ENCODE measurements at regions not wholly inside any gene's neighbourhood (a gene's known extent, or its start where the extent isn't known, plus 50 kb on each side); places are given as distances from the start of the nearest gene placed in this dataset.

- Histone ChIP-seq H3K9ac (ENCODE audit: low read depth, low read length) (no peak overlapping the region), H3K4me1 (ENCODE audit: insufficient read depth, low read length) (no peaks in the 10 kb centered on the region), H3K9me3 (ENCODE audit: control insufficient read depth, insufficient read depth, low read length) (peaks cover 9% of the 10 kb centered on the region; the same call in 1 of the 2 replicates), H3K36me3 (ENCODE audit: insufficient read depth, low read length) (no peaks in the 10 kb centered on the region)
Measured at GRCh38 chr7:106794276-106795083, 70.6 kb upstream of the PIK3CG start.

- no peaks in the 10 kb centered on the region for H3K36me3 ChIP-seq (ENCODE audit: insufficient read depth, low read length)
- no peak overlapping the region for H3K9ac ChIP-seq (ENCODE audit: low read depth, low read length)
- H3K4me1 ChIP-seq (ENCODE audit: insufficient read depth, low read length): no peaks in the 10 kb centered on the region
- H3K9me3 ChIP-seq (ENCODE audit: control insufficient read depth, insufficient read depth, low read length): peaks cover 9% of the 10 kb centered on the region; the same call in 1 of the 2 replicates
Measured at GRCh38 chr7:106795084-106795876, 69.8 kb upstream of the PIK3CG start.

- H3K9me3 ChIP-seq (ENCODE audit: control insufficient read depth, insufficient read depth, low read length): peaks cover 9% of the 10 kb centered on the region; the same call in 1 of the 2 replicates
- H3K4me1 ChIP-seq (ENCODE audit: insufficient read depth, low read length): no peaks in the 10 kb centered on the region
- H3K36me3 ChIP-seq (ENCODE audit: insufficient read depth, low read length): no peaks in the 10 kb centered on the region
- no peak overlapping the region for H3K9ac ChIP-seq (ENCODE audit: low read depth, low read length)
Measured at GRCh38 chr7:106795877-106796231, 69.2 kb upstream of the PIK3CG start.

- Histone ChIP-seq H3K36me3 (ENCODE audit: insufficient read depth, low read length) (no peaks in the 10 kb centered on the region), H3K9ac (ENCODE audit: low read depth, low read length) (no peak overlapping the region), H3K9me3 (ENCODE audit: control insufficient read depth, insufficient read depth, low read length) (peaks cover 9% of the 10 kb centered on the region), H3K4me1 (ENCODE audit: insufficient read depth, low read length) (no peaks in the 10 kb centered on the region)
Measured at GRCh38 chr7:106797937-106798336, 67.1 kb upstream of the PIK3CG start.

- Histone ChIP-seq H3K9ac (ENCODE audit: low read depth, low read length) (no peak overlapping the region), H3K36me3 (ENCODE audit: insufficient read depth, low read length) (no peaks in the 10 kb centered on the region), H3K4me1 (ENCODE audit: insufficient read depth, low read length) (no peaks in the 10 kb centered on the region), H3K9me3 (ENCODE audit: control insufficient read depth, insufficient read depth, low read length) (peaks cover 7% of the 10 kb centered on the region)
Measured at GRCh38 chr7:106802589-106802988, 62.5 kb upstream of the PIK3CG start.

- no peaks in the 10 kb centered on the region for H3K4me1 ChIP-seq (ENCODE audit: insufficient read depth, low read length)
- no peaks in the 10 kb centered on the region for H3K36me3 ChIP-seq (ENCODE audit: insufficient read depth, low read length)
- H3K9ac ChIP-seq (ENCODE audit: low read depth, low read length): no peak overlapping the region
- H3K9me3 ChIP-seq (ENCODE audit: control insufficient read depth, insufficient read depth, low read length): no peaks in the 10 kb centered on the region; the same call in 1 of the 2 replicates
Measured at GRCh38 chr7:106806556-106806955, 58.5 kb upstream of the PIK3CG start.

- Histone ChIP-seq H3K9ac (ENCODE audit: low read depth, low read length) (no peak overlapping the region), H3K9me3 (ENCODE audit: control insufficient read depth, insufficient read depth, low read length) (no peaks in the 10 kb centered on the region), H3K4me1 (ENCODE audit: insufficient read depth, low read length) (no peaks in the 10 kb centered on the region), H3K36me3 (ENCODE audit: insufficient read depth, low read length) (no peaks in the 10 kb centered on the region)
Measured at GRCh38 chr7:106807474-106807873, 57.6 kb upstream of the PIK3CG start.

- Histone ChIP-seq H3K9ac (ENCODE audit: low read depth, low read length) (no peak overlapping the region), H3K36me3 (ENCODE audit: insufficient read depth, low read length) (no peaks in the 10 kb centered on the region), H3K9me3 (ENCODE audit: control insufficient read depth, insufficient read depth, low read length) (no peaks in the 10 kb centered on the region), H3K4me1 (ENCODE audit: insufficient read depth, low read length) (no peaks in the 10 kb centered on the region; the same call in 1 of the 2 replicates)
Measured at GRCh38 chr7:106808967-106809635, 56.0 kb upstream of the PIK3CG start.

- H3K9me3 ChIP-seq (ENCODE audit: control insufficient read depth, insufficient read depth, low read length): no peaks in the 10 kb centered on the region
- H3K4me1 ChIP-seq (ENCODE audit: insufficient read depth, low read length): no peaks in the 10 kb centered on the region; the same call in 1 of the 2 replicates
- H3K9ac ChIP-seq (ENCODE audit: low read depth, low read length): no peak overlapping the region
- no peaks in the 10 kb centered on the region for H3K36me3 ChIP-seq (ENCODE audit: insufficient read depth, low read length)
Measured at GRCh38 chr7:106811472-106811871, 53.6 kb upstream of the PIK3CG start.

- H3K4me1 ChIP-seq (ENCODE audit: insufficient read depth, low read length): no peaks in the 10 kb centered on the region; the same call in 1 of the 2 replicates
- H3K9me3 ChIP-seq (ENCODE audit: control insufficient read depth, insufficient read depth, low read length): no peaks in the 10 kb centered on the region
- H3K36me3 ChIP-seq (ENCODE audit: insufficient read depth, low read length): no peaks in the 10 kb centered on the region
- no peak overlapping the region for H3K9ac ChIP-seq (ENCODE audit: low read depth, low read length)
Measured at GRCh38 chr7:106812027-106812643, 52.9 kb upstream of the PIK3CG start.

- Histone ChIP-seq H3K9ac (ENCODE audit: low read depth, low read length) (no peak overlapping the region), H3K4me1 (ENCODE audit: insufficient read depth, low read length) (no peaks in the 10 kb centered on the region; the same call in 1 of the 2 replicates), H3K36me3 (ENCODE audit: insufficient read depth, low read length) (no peaks in the 10 kb centered on the region), H3K9me3 (ENCODE audit: control insufficient read depth, insufficient read depth, low read length) (no peaks in the 10 kb centered on the region)
Measured at GRCh38 chr7:106813705-106814305, 51.3 kb upstream of the PIK3CG start.

- Histone ChIP-seq H3K4me1 (ENCODE audit: insufficient read depth, low read length) (no peaks in the 10 kb centered on the region; the same call in 1 of the 2 replicates), H3K9me3 (ENCODE audit: control insufficient read depth, insufficient read depth, low read length) (no peaks in the 10 kb centered on the region), H3K36me3 (ENCODE audit: insufficient read depth, low read length) (no peaks in the 10 kb centered on the region), H3K9ac (ENCODE audit: low read depth, low read length) (no peak overlapping the region)
Measured at GRCh38 chr7:106814887-106815286, 50.2 kb upstream of the PIK3CG start.
